ENCODE measurements at regions not wholly inside any gene's neighbourhood (a gene's known extent, or its start where the extent isn't known, plus 50 kb on each side); places are given as distances from the start of the nearest gene placed in this dataset.

DNA sequence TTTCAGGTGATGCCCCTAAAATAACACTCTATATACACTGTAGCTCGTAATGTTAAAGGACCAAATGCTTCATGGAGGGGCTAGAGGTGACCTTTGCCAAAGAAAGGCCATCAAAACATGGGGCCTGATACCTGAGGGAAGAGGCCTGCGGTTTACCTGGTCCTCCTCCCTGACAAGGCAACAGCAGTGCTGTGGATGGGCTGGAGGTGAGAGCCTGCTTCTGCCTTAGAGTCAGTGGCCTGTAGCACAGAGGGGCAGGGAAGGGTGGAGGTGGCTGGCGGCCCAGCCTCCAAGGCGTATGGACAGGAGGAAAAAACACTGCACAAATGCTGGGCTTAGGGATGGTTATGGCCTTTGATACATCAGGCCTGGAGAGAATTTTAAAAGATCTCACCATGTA lies 137.8 kb upstream of the USP38 start:
- intact Hi-C loops (cut with DNase I): no loop called here
- TF ChIP-seq, protein P1, sequence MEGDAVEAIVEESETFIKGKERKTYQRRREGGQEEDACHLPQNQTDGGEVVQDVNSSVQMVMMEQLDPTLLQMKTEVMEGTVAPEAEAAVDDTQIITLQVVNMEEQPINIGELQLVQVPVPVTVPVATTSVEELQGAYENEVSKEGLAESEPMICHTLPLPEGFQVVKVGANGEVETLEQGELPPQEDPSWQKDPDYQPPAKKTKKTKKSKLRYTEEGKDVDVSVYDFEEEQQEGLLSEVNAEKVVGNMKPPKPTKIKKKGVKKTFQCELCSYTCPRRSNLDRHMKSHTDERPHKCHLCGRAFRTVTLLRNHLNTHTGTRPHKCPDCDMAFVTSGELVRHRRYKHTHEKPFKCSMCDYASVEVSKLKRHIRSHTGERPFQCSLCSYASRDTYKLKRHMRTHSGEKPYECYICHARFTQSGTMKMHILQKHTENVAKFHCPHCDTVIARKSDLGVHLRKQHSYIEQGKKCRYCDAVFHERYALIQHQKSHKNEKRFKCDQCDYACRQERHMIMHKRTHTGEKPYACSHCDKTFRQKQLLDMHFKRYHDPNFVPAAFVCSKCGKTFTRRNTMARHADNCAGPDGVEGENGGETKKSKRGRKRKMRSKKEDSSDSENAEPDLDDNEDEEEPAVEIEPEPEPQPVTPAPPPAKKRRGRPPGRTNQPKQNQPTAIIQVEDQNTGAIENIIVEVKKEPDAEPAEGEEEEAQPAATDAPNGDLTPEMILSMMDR (IDR thresholded peaks at IDR 0.05; ENCODE audit: borderline replicate concordance, extremely low read depth, insufficient read depth): no peak
- Histone ChIP-seq H3K4me1 (ENCODE audit: control insufficient read depth in 2 of 3, insufficient read depth in 2 of 3, low read depth in 1 of 3, low read length in 3 of 3) (no peaks in the 10 kb centered on the region), H3K27ac (ENCODE audit: low read depth in 2 of 2, low read length in 2 of 2) (no peak overlapping the region), H3K9me3 (ENCODE audit: control insufficient read depth in 2 of 3, insufficient read depth in 1 of 3, low read length in 3 of 3) (no peaks in the 10 kb centered on the region), H3K27me3 (ENCODE audit: control insufficient read depth, insufficient read depth, low read length) (no peaks in the 10 kb centered on the region), H3K9ac (ENCODE audit: low read length in 3 of 3) (no peak overlapping the region), H3K36me3 (ENCODE audit: control insufficient read depth in 2 of 3, insufficient read depth in 3 of 3, low read length in 3 of 3) (no peaks in the 10 kb centered on the region), H3K4me3 (ENCODE audit: low read length in 3 of 3) (no peak overlapping the region)
- DNase-seq: no peak
- FAIRE-seq: no peak

DNA sequence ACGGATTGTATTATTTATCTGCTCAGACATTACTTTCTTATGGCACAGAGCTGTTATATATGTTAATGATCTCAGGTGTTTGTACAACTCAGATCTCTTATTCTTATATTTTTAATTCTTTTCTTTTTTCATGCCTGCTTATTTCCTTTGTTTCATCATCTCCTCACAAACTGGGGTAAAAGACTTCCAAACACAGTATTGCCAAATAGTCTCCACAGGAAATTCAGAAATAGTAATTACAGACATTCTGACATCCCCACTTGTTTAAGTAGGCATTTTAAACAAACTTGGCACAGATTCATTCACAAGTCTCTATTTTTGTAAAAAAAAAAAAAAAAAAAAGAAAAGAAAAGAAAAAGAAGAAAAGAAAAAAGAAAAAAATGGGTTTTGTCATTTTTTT lies 129.7 kb upstream of the USP38 start:
- intact Hi-C loops (cut with DNase I): no loop called here
- Histone ChIP-seq H3K4me1 (ENCODE audit: control insufficient read depth in 2 of 3, insufficient read depth in 2 of 3, low read depth in 1 of 3, low read length in 3 of 3) (no peaks in the 10 kb centered on the region), H3K9me3 (ENCODE audit: control insufficient read depth in 2 of 3, insufficient read depth in 1 of 3, low read length in 3 of 3) (no peaks in the 10 kb centered on the region), H3K27ac (ENCODE audit: low read depth in 2 of 2, low read length in 2 of 2) (no peak overlapping the region), H3K36me3 (ENCODE audit: control insufficient read depth in 2 of 3, insufficient read depth in 3 of 3, low read length in 3 of 3) (no peaks in the 10 kb centered on the region), H3K27me3 (ENCODE audit: control insufficient read depth, insufficient read depth, low read length) (no peaks in the 10 kb centered on the region), H3K4me3 (ENCODE audit: low read length in 3 of 3) (no peak overlapping the region), H3K9ac (ENCODE audit: low read length in 3 of 3) (no peak overlapping the region)
- TF ChIP-seq, protein P1 (IDR thresholded peaks at IDR 0.05; ENCODE audit: borderline replicate concordance, extremely low read depth, insufficient read depth): no peak
- DNase-seq (no peak), FAIRE-seq (no peak)

DNA sequence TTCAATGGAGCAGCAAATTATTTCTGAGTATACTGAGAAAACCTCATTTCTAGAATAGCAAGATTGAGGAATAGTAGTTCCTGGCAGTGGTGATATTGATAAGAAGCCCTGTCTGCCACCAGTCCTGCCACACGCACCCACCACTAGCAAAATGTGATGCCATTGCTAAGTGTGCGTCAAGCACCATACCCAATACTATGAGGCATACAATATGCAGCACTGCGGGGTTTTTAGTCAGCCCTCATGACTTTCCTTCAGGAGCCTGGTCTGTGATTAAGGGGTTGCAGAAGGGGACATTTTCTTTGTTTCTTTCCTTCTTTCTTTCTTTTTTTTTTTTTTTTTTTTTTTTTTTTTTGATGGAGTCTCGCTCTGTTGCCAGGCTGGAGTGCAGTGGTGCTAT lies 128.7 kb upstream of the USP38 start:
- no peaks in the 10 kb centered on the region for H3K4me1 ChIP-seq (ENCODE audit: control insufficient read depth in 2 of 3, insufficient read depth in 2 of 3, low read depth in 1 of 3, low read length in 3 of 3)
- FAIRE-seq (no peak), DNase-seq (no peak)
- no peak overlapping the region for H3K27ac ChIP-seq (ENCODE audit: low read depth in 2 of 2, low read length in 2 of 2)
- H3K9ac ChIP-seq (ENCODE audit: low read length in 3 of 3): no peak overlapping the region
- H3K4me3 ChIP-seq (ENCODE audit: low read length in 3 of 3): no peak overlapping the region
- no peaks in the 10 kb centered on the region for H3K36me3 ChIP-seq (ENCODE audit: control insufficient read depth in 2 of 3, insufficient read depth in 3 of 3, low read length in 3 of 3)
- TF ChIP-seq, protein P1 (IDR thresholded peaks at IDR 0.05; ENCODE audit: borderline replicate concordance, extremely low read depth, insufficient read depth): no peak
- no peaks in the 10 kb centered on the region for H3K9me3 ChIP-seq (ENCODE audit: control insufficient read depth in 2 of 3, insufficient read depth in 1 of 3, low read length in 3 of 3)
- intact Hi-C loops (cut with DNase I): no loop called here
- no peaks in the 10 kb centered on the region for H3K27me3 ChIP-seq (ENCODE audit: control insufficient read depth, insufficient read depth, low read length)

DNA sequence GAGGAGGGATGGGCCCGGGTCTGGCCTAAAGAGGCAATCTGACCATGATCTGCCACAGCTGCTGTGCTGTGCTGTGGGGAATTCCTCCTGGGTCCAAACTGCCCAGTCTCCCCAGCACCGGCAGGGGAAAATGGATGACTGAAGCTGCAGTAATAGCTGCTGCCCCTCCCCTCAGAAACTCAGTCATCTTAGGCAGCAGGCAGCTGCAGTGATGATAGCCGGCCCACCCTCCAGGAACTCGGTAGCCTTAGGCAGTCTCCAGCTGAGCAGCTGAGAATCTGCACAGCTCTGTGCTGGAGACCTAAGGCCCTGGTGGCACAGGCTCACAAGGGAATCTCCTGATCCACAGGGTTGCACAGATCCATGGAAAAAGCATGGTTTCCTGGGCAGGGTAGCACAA lies 113.4 kb upstream of the USP38 start:
- Histone ChIP-seq H3K9ac (ENCODE audit: low read length in 3 of 3) (no peak overlapping the region), H3K4me3 (ENCODE audit: low read length in 3 of 3) (no peak overlapping the region), H3K36me3 (ENCODE audit: control insufficient read depth in 2 of 3, insufficient read depth in 3 of 3, low read length in 3 of 3) (no peaks in the 10 kb centered on the region), H3K4me1 (ENCODE audit: control insufficient read depth in 2 of 3, insufficient read depth in 2 of 3, low read depth in 1 of 3, low read length in 3 of 3) (no peaks in the 10 kb centered on the region), H3K27ac (ENCODE audit: low read depth in 2 of 2, low read length in 2 of 2) (no peak overlapping the region), H3K9me3 (ENCODE audit: control insufficient read depth in 2 of 3, insufficient read depth in 1 of 3, low read length in 3 of 3) (no peaks in the 10 kb centered on the region), H3K27me3 (ENCODE audit: control insufficient read depth, insufficient read depth, low read length) (no peaks in the 10 kb centered on the region)
- intact Hi-C loops (cut with DNase I): no loop called here
- DNase-seq (no peak), FAIRE-seq (no peak)
- TF ChIP-seq, protein P1 (IDR thresholded peaks at IDR 0.05; ENCODE audit: borderline replicate concordance, extremely low read depth, insufficient read depth): no peak

Data from kidney (tissue), 13 donors.